ENCODE measurements at regions not wholly inside any gene's neighbourhood (a gene's known extent, or its start where the extent isn't known, plus 50 kb on each side); places are given as distances from the start of the nearest gene placed in this dataset.

- TF ChIP-seq CTCF (conservative IDR thresholded peaks at IDR 0.05; ENCODE audit: low read length) (no peak), EZH2phosphoT487 (IDR thresholded peaks at IDR 0.05; ENCODE audit: borderline replicate concordance, low read depth, low read length) (no peak)
Measured at GRCh38 chr20:43804781-43805180, 78.0 kb upstream of the GTSF1L start.

All from OCI-LY7 (cell line).